Activated CD8-positive, alpha-beta memory T cell treated with anti-CD3 and anti-CD28 coated beads for 4 hours (primary cell): ENCODE measurements at regions not wholly inside any gene's neighbourhood (a gene's known extent, or its start where the extent isn't known, plus 50 kb on each side); places are given as distances from the start of the nearest gene placed in this dataset.

Source experiments
- DNase-seq, 2 donors: peaks; one replicate each; pipeline ENCODE4 v3.0.0-alpha.2; 2020; ENCODE audit warnings: low read depth in 2 of 2

DNA sequence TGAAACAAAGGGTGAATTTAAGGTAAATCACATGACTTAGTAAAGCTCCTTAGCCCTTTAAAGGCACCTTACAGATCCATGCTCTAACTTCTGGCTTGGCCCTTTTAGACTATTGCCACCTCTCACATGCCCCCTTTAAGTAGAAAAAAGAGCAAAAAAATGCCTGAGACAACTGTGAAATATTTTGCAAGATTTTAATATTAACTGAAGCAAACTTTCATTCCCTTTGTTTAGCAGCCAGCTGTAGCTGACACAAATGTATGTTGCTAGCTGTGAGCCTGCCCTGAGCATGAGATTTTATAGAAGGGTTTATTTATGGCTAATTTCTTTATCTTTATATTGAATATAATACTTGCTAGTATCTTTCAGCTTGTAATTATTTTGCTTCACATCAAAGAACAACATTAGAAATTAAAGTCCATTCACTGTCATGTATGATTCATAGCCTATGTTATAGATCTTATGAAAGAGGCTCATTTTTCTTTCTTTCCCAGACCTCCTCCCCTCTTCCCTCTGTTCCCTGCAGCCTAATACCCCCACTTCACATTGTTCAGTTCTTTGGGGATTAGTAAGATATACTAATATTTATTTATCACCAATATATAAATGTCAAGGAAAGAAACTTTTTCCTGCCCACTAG lies 637.2 kb upstream of the ZEB2 start:
- no peak for DNase-seq

DNA sequence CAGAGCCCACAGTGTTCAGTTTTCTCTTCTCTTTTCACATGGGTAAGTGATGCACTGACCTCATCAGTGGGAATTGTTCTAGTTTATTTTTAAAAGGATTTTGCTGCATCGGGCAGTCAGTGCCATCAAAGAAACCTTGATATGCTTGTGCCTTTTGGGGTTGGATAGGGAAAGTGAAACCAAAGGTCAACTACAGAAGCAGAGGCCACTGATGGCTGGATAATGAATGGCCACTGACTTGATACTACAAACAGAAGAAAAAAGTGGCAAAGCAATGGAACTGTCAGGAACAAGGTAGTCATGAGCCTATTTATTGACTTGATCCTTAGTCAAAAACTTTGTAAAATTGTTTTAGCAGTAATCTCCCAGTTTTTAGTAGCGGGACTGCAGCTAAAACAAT lies 636.3 kb upstream of the ZEB2 start:
- no peak for DNase-seq

- DNase-seq, result no peak
Measured at GRCh38 chr2:145155196-145155595, 635.3 kb upstream of the ZEB2 start.

DNA sequence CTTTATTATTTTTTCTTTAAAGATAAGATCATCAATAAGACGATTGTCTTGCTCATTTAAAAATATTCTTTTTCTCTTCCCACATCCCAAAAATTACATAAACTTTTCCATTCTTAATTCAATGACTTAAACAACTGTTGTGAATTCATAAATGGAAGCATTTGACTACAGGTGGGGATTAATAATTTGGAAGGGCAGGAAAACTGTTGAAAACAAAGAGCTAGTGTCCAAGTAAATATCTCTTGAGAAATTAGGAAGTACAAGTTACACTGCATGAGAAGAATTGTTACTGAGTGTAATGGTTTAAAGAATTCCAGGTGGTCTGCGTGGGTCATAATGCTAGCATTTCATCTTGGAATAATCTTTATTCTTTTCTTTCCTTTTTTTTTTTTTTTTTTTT lies 634.8 kb upstream of the ZEB2 start:
- DNase-seq, result no peak

- no peak for DNase-seq
Measured at GRCh38 chr2:145146691-145147090, 626.8 kb upstream of the ZEB2 start.

- no peak for DNase-seq
Measured at GRCh38 chr2:145144131-145144728, 624.3 kb upstream of the ZEB2 start.

GRCh38 chr2:145141981-145142380 lies 622.1 kb upstream of the ZEB2 start:
- no peak for DNase-seq

GRCh38 chr2:145140658-145141057 lies 620.7 kb upstream of the ZEB2 start:
- no peak for DNase-seq

DNA sequence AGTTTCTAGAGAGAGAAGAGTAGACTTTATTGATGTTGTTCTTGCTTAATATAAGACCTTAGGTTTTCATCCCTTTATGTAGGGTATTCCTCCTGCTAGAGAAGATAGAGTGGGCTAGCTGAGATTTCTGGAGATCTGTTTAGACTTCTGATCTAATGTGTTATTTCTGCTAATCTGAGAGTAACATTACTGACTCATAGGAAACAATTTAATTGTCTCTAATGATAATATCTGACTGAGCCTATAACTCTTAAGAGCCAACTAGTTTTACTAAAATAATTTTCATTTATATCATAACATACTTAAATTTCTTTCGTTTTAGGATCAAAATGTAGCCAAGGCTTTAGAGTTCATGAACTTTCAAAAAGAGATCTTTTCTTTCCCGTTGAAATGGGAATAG lies 618.7 kb upstream of the ZEB2 start:
- DNase-seq, result no peak

- no peak for DNase-seq
Measured at GRCh38 chr2:145137901-145138300, 618.0 kb upstream of the ZEB2 start.

GRCh38 chr2:145137211-145137610 lies 617.3 kb upstream of the ZEB2 start:
- no peak for DNase-seq

GRCh38 chr2:145136702-145137101 lies 616.8 kb upstream of the ZEB2 start:
- no peak for DNase-seq

- no peak for DNase-seq
Measured at GRCh38 chr2:145126146-145126545, 606.2 kb upstream of the ZEB2 start.

DNA sequence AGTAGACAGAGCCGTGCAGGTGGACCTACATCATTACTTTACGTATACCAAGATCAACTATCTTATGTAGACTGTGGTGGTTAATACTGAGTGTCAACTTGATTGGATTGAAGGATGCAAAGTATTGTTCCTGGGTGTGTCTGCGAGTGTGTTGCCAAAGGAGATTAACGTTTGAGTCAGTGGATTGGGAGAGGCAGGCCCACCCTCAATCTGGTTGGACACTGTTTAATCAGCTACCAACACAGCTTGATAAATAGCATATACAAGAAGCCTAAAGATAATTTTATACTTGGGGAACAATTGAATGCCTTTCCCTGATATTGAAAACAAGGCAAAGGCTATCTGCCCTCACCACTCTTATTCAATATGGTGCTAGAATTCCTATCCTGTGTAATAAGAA lies 604.2 kb upstream of the ZEB2 start:
- no peak for DNase-seq

DNA sequence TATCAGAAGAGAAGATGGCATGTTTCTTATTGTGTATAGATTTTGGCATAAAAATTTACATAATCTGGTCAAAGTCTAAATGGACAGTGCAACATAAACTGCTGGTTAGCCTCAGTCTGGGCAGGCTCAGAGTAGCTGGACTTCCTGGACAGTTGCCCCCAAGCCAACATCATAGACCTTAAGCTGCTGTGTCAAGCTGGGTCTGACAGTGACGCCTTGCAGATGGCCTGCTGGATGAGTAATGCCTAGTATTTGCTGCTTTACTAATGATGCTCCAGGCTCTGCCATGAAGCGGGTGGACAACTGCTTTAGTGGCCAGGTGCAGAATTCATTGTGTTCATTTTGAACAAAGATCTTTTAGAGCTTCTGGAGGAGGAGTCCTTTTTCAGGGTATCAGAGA lies 603.7 kb upstream of the ZEB2 start:
- no peak for DNase-seq

- DNase-seq, result no peak
Measured at GRCh38 chr2:145119225-145119624, 599.3 kb upstream of the ZEB2 start.

DNA sequence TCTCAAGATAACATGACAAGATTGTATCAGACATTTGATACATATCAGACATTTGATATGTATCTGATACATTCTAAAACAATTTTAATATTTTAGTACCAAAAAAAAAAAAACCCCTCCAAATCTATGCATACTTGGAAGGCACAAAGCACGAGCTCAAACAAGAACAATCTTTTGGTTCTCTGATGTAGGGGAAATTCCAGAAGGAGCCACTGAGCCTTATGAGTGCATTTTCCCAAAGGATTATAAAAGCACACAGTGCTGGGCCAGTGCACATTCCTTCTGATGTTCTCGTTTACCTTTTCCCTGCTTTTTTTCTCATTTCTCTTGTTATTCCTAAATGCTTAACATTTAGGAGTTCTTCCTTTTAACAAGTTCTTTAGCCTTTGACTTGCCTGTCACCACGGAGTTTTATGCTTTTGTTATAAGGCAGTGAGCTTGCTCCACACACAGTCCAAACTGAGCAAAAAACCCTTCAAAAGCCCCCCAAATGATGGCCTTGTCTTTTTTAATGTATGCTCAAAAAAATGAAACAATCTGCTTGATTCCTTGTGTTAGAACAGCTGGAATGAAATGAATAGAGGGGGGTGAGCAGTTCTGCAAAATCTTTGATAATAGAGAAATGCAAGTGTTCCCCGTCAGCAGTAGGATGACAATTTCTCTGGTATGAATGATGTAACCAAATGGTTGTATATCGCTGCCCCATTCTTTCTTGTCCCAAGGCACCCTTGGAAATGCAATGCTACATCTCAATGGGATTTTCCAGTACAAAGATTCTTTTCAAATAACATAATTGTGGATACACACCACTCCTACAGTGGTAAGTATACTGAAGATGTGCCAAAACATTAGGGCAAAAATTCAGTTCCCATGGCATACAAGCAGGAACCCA lies 597.2 kb upstream of the ZEB2 start:
- DNase-seq, result no peak

DNA sequence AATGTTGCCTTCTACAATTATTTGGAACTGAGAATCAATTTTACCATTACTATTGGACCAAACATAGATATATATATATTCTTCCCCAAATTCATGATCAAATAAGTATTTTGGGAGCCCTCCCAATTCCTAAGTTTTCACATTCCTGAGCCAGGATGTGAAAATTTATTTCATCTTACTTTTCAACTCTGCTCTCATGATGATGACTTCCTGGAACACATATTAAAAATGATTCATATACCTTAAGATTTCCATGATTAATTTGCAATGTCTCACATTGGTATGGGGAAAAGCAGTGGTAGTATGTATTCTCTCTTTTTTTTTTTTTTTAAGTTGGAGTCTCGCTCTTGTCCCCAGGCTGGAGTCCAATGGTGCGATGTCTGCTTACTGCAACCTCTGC lies 596.1 kb upstream of the ZEB2 start:
- no peak for DNase-seq

GRCh38 chr2:145114726-145115125 lies 594.8 kb upstream of the ZEB2 start:
- DNase-seq, result no peak

- no peak for DNase-seq
Measured at GRCh38 chr2:145112467-145112866, 592.5 kb upstream of the ZEB2 start.

DNA sequence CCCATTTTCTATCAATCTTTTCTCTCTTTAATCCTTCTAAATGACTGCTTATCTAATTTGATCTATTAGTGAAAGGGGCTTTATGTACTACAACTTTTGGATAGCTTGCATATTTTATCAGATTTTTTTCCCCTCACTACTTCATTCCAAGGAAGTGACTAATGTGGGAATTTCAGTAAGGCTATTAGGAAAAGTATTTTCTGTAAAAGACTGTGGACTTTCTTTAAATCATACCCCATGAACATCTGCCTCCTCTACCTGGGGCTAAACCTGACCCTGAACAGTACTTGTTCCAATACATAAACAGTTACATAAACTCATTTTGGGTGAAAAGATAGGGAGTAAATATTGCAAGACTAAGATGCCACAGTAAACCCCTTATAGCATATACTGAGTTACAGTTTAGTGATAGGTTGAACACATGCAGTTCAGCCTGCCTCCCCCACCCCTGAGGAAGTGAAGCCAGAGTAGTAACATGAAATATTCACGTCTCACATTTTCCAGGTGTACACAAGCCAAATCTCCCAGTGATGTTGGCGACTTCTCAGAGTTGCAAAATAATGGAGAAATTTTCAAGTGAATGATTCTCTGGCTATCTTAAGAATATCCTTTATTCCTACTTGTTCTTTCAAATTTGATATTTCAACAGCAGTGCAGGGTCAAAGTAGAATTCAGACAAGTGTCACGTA lies 590.9 kb upstream of the ZEB2 start:
- DNase-seq, result no peak

GRCh38 chr2:145108959-145109710 lies 589.2 kb upstream of the ZEB2 start:
- DNase-seq, result no peak
